NCI-H1092 treated with DMSO at 0.1 percent for 48 hours (cell line): ENCODE measurements at regions not wholly inside any gene's neighbourhood (a gene's known extent, or its start where the extent isn't known, plus 50 kb on each side); places are given as distances from the start of the nearest gene placed in this dataset.

ENCODE experiments used
- DNase-seq: peaks from one replicate; lab custom pipeline; 2025; lab: John Stamatoyannopoulos, UW

DNA sequence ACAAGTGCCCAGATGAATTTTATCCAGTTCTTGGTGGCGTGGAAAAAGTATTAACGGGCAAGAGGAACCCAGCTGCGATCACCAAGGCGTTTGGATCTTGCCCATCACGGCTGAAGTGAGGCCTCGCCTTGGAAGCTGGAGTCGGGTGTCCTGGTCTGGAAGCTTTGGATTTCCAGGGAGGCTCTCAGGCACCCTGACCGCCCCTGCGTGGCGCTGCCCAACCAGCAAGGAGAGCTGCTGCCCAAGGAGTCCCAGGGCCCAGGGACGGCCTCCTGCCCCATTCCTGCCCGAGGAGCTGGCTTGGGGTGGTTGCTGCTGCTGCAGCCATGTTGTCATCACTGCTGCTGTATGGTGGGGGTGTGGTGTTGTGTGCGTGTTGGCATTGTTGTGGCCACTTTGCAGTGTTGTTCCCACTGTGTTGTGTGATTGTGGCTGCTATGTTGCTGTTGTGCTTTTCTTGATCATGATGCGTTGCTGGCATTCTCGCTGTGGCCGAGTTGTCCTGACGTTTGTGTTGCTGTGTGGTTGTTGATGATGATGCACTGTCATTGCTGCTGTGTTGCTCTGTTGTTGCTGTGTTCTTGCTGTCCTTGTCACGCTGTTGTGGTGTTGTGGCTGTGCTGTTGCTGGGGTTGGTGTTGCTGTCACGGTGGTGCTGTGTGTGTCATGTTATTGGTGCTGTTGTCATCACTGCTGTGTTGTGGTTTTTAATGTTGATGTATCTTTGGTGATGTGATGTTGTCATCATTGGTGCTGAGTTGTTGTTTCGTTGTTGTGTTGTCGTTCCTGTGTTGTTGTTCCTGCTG is 318.8 kb downstream of the C16orf95 start:
- no peak for DNase-seq

DNA sequence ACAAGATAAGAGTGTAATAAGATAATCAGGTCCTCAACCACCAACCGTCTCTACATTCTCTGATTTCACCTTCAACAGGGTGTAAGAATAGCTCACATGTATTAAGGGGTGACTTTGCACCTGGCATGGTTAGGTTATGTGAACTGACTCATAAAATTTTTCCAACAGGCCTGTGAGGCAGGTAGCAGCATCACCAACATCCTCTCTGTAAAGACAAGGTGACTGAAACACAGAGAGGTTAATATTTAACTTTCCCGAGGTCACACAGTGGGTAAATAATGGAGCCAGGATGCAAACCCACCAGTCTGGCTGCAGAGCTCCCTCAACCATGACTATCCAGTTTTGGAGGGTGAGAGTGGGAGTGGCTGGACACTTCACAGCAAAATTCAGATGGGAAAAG is 317.2 kb downstream of the C16orf95 start:
- no peak for DNase-seq

DNA sequence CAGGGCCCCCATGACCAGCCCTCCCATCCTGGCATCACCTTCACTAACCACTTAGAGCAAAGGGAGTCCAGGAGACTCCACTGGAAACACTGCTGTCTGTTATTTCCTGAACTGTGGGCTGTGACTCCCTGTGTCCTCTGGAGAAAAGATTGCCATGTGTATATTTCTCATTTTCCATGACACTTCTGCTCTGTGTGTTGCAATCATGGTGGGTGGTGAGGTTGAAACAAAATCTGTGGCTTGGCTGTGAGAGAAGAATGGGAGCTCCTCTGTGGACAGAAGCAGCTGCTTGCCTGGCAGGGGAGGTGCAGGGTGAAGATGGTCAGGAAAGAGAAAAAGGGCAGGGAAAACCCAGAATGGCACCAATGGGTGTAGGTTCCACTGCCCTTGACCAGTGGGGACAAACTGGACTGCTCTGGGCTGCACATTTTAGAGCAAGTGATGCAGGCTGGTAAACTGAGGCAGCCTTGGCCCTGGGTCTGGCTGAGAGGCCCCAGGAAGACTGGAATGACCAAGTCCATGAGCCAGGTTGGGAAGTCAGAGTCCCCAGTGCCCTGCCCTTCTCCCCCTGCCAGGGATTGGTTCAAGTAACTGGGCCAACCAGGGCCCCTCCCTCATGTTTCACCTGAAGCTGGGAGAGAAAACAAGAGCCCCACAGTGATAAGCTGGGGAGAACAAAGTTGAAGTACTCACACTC is 314.3 kb downstream of the C16orf95 start:
- no peak for DNase-seq

DNA sequence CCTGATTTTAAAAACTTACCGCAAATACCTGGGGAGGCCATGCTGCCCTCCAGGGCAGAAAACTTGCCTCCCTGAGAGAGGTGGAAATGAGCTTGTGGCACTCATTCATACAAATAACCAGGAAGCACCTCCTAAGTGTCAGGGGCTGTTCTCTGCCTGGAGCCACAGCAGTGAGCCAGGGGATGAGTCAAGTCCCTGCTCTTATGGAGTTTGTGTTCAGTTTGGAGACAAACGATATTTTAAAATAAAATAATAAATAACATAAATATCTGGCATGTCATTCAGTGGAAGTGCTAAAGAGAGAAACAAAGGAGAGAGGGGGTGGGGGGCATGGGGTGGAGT is 313.8 kb downstream of the C16orf95 start:
- no peak for DNase-seq

DNA sequence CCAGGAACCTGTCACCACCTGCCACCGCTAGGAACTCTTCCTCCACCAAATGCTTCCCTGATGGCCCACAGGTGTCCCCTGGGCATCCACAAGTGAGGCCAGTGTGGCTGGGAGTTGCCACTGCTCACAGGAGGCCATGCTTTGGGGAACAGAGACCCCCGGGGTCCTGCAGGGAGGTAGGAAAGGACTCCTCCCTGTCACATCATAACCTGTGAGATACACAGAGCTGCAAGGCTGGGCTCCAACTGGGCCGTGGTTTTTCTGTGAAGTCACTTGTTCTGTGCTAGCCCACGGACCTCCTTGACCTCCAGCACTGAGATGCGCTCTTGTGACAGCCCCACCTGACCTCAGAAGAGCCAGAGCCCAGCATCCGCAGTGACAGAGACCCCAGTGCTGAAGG is 311.2 kb downstream of the C16orf95 start:
- DNase-seq: no peak

DNA sequence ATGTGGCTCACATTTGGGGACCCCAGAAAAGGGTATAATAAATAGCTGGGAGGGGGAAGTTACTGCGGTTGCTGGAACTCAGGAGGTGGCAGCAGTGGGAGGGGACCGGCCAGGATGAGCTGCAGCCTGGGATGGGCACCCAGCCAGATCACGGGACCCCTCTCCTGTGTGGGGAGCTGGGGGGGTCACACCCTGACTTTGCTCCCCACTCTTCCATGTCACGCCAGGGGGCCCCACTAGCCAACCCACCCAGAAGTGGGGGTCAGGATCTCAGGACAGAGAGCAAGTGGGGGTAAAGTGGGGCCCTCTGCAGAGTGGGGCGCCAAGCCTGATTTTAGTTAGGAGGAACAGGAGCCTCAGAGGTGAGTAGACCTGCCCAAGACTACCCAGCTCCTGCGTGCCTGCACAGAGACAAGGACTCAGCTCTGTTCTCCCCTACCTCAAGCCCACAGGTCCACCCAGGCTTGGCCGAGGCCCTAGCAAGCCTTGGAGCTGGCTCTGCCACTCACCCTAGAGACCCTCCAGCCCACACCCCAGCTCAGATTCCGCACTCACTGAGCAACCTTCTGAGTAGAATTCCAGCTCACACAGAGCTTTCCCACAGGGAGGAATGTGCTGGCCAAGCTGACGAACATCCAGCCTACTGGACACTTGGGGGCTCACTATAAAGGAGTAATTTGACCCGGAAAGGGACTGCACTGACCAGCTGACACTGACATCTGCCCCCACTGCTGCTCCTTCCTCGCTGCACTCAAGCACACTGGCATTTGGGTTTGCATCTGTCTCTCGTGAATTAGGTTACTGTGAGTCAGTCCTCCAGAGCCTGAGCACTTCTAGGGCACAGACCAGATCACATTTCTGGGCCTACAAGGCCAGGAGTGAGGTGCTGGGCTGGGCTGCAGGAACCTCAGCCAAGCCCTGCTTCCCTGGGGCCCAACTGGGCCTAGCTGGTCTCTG is 310.1 kb downstream of the C16orf95 start:
- no peak for DNase-seq

DNA sequence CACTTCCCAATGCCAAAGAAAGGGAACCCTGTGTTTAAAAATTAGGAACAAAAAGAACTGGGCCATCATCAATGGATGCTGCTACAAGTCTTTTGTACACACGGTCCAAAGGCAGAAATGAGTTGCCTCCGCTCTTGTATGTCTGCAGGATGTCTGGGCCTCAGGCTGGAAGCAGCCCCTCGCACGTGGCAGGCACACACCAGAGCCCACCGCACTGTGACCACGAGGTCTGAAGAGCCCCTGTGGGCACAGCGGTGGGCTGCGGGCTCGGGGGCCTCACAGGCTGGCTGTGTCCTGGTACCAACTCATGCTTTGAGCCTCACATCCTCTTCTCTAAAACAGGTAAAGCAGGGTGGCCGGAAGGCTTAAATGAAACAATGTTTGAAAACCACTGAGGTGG is 309.3 kb downstream of the C16orf95 start:
- no peak for DNase-seq

DNA sequence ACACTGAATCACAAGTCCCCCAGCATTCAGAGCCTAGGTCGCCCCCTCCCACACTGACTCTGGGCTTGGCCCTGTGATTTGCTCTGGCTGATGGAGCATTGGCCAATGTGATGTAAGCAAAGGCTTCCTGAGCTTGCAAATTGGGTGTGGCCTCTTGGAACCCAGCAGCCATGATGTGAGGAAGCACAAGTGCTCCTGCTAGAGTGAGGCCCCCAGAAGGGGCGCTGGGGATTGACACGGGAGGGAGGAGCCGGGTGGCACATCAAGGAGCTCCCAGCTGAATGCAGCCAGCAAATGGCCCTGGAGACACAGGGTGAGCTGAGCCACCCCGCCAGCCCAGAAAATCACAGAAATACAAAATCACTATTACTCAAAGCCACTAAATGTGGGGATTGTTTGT is 308.5 kb downstream of the C16orf95 start:
- no peak for DNase-seq

DNA sequence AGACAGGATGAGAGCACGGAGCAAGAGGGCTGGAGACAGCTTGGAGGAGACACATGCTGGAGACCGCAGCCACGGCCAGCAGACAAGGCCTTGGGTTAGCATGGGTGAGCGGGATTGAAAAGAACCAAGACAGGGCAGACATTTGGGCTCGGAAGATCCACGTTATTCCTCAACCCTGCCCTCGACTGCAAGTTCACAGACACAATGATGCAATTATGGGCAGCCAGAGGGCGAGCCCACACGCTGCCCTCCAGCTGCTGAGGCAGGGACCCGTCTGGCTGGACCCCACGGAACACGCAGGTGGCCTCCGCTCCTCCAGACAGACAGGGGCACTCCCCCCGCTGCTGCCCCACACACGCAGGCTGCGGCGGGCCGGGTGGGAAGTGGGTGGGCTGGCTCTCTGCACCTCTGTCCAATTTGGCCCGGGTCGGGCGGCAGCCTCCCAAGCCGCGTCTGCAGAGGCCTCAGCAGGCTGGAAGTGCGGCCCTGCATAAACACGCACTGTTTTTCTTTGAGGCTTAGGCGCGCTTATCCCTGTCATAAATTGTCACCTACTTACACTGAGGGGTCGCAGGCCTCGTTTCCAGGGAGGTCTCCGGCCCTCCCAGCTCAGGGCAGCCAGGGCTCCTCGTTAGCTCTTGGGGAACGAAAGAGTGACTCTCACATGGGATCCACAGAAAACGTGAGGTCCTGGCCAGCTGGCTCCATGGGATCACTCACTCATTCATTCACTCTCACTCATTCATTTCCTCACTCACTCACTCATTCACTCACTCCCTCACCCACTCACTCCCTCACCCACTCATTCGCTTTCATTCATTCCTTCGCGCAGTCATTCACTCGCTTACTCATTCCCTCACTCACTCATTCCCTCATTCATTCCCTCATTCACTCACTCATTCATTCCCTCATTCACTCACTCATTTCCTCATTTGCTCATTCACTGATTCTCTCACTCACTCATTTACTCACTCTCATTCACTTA is 303.9 kb downstream of the C16orf95 start:
- no peak for DNase-seq

DNA sequence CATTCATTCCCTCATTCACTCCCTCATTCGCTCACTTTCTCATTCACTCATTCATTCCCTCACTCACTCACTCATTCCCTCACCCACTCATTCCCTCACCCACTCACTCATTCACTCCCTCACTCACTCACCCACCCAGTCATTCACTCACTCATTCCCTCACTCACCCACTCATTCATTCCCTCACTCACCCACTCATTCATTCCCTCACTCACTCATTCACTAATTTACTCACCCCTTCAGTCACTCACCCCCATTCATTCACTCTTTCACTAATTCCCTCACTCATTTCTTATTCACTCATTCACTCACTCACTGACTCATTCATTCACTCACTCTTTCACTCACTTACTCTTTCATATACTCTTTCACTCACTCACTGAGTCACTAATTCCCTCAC is 303.1 kb downstream of the C16orf95 start:
- DNase-seq: no peak

DNA sequence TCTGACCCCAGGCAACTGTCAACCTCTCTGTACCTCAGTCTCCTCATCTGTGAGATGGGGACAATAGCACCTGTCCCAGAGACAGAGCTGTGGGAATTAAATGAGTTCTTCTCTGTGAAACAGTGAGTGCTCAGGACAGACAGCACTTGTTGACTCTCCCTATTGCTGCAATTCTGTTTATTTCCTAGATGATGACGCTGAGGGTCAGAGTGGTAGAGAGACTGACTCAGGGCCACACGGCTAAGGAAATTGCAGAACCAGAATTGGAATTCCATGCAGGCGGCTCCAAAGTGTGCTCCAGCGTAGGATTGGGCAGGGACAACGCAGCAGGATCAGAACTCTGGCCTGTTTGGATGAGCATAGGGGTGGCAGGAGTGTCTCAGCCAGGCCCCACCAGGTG is 302.2 kb downstream of the C16orf95 start:
- DNase-seq: no peak

DNA sequence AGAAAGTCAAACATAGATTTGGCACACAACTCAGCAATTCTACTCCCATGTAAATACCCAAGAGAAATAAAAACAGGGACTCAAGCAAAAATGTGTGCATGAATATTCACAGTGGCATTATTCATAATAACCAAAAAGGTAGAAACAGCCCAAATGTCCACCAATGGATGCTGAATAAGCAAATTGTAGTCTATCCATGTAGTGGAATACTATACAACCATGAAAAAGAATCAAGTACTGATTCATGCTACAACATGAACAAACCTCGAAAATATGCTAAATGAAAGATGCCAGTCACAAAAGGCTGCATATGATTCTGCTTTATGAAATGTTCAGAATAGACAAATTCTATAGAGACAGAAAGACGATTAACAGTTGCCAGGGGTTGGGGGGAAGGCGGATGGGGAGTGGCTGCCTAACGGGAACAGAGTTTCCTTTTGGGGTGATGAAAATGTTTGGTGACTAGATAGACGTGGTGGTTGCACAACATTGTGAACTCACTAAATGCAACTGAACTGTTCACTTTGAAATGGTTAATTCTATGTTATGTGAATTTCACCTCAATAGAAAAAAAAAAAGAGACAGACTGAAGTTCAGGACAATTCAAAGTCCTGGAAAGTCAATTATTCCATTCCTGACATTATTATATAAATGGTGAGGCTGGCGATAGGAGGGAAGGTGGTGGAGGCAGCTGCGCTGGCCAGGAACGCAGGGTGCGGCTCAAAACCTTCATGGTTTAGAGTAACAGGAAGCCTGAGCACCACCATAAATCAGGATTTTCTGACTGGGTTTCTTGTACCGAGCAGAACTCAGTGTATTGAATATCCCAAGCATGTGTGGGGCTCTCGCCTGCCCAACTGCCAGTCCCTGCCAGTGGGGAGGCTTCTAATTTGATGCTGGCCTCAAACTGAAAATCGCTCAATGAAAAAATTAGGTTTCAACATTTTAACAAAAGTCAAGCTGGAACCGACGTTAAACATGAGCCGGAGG is 300.9 kb downstream of the C16orf95 start:
- DNase-seq: no peak

DNA sequence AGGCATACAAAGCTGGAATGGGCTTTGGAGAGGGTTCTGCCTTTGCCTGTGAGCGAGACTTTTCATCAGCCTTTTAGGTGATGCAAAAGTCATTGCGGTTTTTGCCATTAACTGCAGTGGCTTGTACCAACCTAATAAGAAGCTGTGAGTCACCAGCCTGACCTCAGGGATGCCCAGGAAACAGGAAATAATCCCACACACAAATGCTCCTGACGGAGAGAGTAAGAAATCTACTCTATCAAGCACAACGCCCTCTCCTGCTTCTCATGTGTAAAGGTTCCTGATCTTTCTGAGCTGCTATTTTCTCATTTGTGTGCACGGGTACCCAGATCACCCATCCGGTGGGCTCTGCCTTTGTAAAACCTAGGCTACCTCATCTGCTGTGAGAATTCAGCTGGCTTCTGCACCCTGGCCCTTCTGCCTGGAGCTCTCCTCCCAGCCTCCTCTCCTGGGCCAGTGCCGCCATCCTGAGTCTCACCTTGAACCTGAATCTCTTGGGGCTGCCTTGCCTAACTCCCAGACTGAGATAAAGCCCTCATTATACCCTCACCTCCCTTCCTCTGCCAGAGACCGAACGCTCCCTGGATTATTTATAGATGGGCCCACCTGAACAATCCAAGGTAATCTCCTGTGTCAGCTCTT is 299.7 kb downstream of the C16orf95 start:
- DNase-seq: no peak

DNA sequence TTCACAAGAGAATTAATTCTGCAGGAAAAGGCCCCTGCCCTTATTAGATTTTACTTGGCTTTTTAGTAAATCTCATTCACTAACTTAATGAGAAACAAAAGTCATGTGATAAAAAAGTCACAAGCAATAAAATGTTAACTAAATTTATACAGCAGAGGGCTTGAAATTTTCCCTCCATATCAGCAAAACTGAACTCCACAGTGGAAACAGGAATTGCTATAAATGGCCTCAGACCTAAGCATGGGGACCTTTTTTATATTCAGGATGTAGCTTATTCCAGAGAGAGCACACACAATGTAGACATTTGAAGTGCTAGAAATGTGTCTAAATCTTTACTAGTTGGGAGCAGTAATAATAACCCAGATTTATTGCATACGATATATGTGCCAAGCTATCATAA is 291.5 kb downstream of the C16orf95 start:
- no peak for DNase-seq

DNA sequence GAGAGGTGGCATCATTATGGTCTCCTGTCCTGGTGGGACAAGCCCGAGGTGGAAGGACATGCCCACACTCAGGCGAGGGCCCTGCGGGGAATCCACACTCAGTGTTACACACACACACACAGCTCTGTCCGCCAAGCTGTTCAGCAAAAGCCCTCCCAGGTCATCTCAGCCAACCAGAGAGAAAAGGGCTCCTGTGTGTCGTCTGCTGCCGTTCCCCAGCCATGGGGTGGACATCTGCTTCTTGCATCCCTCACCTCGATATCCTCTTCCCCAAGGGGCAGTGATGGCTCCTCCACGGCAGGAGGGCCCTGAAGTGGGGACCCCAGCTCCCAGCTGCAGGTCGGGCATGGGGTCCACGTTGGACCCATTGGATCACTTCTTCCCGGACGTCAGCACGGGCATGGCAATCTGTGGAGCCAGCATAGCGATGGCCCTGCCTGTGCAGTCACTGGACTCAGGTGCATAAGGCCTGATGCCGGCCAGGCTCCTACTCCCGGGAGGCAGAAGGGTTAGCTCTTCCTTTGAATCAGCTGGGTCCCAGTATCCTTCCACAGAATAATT is 290.1 kb downstream of the C16orf95 start:
- no peak for DNase-seq

DNA sequence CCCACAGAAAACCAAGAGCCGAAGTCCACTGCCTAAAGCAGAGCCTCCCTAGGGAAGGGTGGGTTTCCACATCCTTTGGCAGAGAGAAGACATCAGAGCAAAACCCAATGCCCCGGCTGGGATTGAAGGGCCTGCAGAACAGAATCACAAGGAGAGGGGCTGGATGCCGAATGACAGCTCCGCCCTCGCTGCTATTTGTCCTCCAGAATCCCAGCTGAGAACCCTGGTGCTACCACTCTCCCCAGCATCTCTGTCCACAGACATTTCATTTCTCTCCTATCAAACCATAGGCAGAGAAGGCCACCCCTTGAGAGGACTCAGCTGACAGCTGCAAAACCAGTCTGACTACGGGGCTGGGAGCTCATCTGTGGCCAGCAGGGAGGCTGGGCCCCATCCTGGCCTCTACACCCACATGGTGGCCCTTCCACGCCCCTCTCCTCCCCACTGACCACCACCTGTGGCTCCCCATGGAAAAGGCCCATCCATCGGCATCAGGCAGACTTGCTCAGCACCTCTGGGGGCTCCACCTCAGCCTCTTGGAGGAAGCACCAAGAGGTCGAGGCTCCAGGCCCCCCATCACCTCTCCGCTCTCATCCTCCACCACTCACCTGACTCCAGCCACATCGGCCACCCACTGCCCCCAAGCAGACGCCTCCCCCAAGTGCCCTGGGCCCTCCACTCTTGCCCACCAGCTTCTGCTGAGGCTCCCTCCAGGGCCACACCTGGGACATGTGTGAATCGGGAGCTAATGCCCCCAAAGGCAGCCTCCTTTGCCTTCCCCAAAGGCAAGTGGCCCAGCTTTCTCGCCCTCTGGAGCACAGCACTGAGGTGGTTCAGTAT is 288.5 kb downstream of the C16orf95 start:
- no peak for DNase-seq

DNA sequence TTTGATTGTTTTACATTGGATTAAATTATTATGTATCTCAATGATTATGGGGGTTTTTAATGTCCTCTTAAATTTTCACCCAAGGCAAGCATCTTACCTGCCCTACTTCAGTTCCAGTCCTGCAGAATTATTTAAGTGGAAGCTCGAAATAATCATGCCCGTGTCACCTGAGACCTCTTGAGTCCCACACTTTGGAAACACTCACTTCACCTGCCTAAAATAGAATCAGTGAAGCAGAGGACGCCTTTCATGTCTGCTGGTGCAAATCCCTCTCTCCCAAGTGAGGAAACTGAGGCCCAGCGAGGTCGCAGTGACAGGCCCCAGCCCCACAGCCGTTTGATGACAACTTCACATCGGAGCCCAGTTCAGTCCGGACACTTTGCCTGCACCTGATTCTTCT is 284.6 kb downstream of the C16orf95 start:
- DNase-seq: no peak

DNA sequence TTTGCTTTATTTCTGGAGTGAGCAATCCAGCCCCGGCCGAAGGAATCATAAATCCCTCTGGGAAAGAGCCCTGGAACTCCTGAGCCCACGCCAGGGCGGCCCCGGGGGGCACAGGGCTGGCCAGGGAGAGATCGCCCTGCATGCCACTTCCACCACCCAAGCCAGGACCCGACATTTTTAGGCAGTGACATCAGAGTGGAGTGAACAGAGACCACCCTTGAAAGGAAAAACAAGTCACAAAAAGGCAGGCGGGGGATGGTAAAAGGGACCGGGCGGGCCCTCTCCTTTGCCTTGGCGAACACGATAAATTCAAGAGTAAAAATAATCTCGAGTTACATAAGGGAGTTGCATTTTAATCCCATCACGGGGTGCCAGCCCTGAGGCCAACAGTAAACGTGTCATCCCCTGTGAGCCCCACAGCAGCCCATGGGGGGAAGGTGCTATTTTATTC is 284.1 kb downstream of the C16orf95 start:
- DNase-seq: no peak
